H9 (cell line): ENCODE measurements at regions not wholly inside any gene's neighbourhood (a gene's known extent, or its start where the extent isn't known, plus 50 kb on each side); places are given as distances from the start of the nearest gene placed in this dataset.

ENCODE experiments used
- DNase-seq: peaks from one replicate; pipeline ENCODE4 v3.0.0-alpha.2; 2017
- H2AFZ ChIP-seq: one replicate; pipeline ENCODE4 v1.6.1; 2013; ENCODE audit warnings: mild to moderate bottlenecking, low read length, control low read depth, moderate library complexity
- H2AK5ac ChIP-seq: 2 replicates; pipeline ENCODE4 v1.6.1; 2013; ENCODE audit warnings: low read length, control low read depth, mixed read lengths; ENCODE audit not compliant: insufficient read length
- H2BK120ac ChIP-seq: one replicate; pipeline ENCODE4 v1.6.1; 2013; ENCODE audit warnings: low read depth, mild to moderate bottlenecking, low read length, control low read depth, inconsistent platforms; ENCODE audit not compliant: poor library complexity, severe bottlenecking
- H2BK12ac ChIP-seq: 2 replicates; pipeline ENCODE4 v1.6.1; 2013; ENCODE audit warnings: low read length, control low read depth, mixed read lengths, low read depth; ENCODE audit not compliant: insufficient read length
- H2BK15ac ChIP-seq: 2 replicates; pipeline ENCODE4 v1.6.1; 2013; ENCODE audit warnings: low read depth, low read length, control low read depth
- H2BK20ac ChIP-seq: one replicate; pipeline ENCODE4 v1.6.1; 2013; ENCODE audit warnings: low read depth, mild to moderate bottlenecking, low read length, control low read depth, inconsistent platforms; ENCODE audit not compliant: poor library complexity, severe bottlenecking
- H2BK5ac ChIP-seq: 2 replicates; pipeline ENCODE4 v1.6.1; 2013; ENCODE audit warnings: low read length, control low read depth, mixed read lengths; ENCODE audit not compliant: insufficient read length
- H3K14ac ChIP-seq: 2 replicates; pipeline ENCODE4 v1.6.1; 2013; ENCODE audit warnings: low read length, control low read depth; ENCODE audit not compliant: insufficient read depth
- H3K18ac ChIP-seq: 2 replicates; pipeline ENCODE4 v1.6.1; 2013; ENCODE audit warnings: low read depth, mild to moderate bottlenecking, mixed read lengths, low read length, control low read depth; ENCODE audit not compliant: insufficient read length
- H3K23ac ChIP-seq: 2 replicates; pipeline ENCODE4 v1.6.1; 2013; ENCODE audit warnings: low read length, control low read depth, mixed read lengths, low read depth; ENCODE audit not compliant: insufficient read length
- H3K23me2 ChIP-seq: 2 replicates; pipeline ENCODE4 v1.6.1; 2013; ENCODE audit warnings: low read depth, mild to moderate bottlenecking, mixed read lengths, low read length, control low read depth; ENCODE audit not compliant: insufficient read length, poor library complexity, severe bottlenecking
- H3K27ac ChIP-seq: 2 replicates; pipeline ENCODE4 v1.5.1; 2013; ENCODE audit warnings: low read length, control low read depth, mixed read lengths, low read depth; ENCODE audit not compliant: insufficient read length
- H3K27me3 ChIP-seq: 2 replicates; pipeline ENCODE4 v1.6.1; 2013; ENCODE audit warnings: low read length, control low read depth, inconsistent platforms; ENCODE audit not compliant: insufficient read depth
- H3K4ac ChIP-seq: 2 replicates; pipeline ENCODE4 v1.6.1; 2013; ENCODE audit warnings: low read depth, mild to moderate bottlenecking, control low read depth, inconsistent platforms, low read length, moderate library complexity
- H3K4me1 ChIP-seq: 2 replicates; pipeline ENCODE4 v1.6.1; 2013; ENCODE audit warnings: low read length, control low read depth, inconsistent platforms; ENCODE audit not compliant: insufficient read depth
- H3K4me2 ChIP-seq: 2 replicates; pipeline ENCODE4 v1.6.1; 2013; ENCODE audit warnings: low read length, control low read depth, mixed read lengths; ENCODE audit not compliant: insufficient read length, insufficient read depth
- H3K56ac ChIP-seq: 2 replicates; pipeline ENCODE4 v1.6.1; 2013; ENCODE audit warnings: low read depth, mild to moderate bottlenecking, mixed read lengths, low read length, control low read depth; ENCODE audit not compliant: insufficient read length
- H3K79me1 ChIP-seq: 2 replicates; pipeline ENCODE4 v1.6.1; 2013; ENCODE audit warnings: low read depth, mild to moderate bottlenecking, moderate library complexity, low read length, control low read depth, inconsistent platforms; ENCODE audit not compliant: insufficient read depth, poor library complexity, severe bottlenecking
- H3K79me2 ChIP-seq: 2 replicates; pipeline ENCODE4 v1.6.1; 2013; ENCODE audit warnings: low read length, control low read depth, inconsistent platforms; ENCODE audit not compliant: insufficient read depth
- H3K9ac ChIP-seq: 2 replicates; pipeline ENCODE4 v1.6.1; 2013; ENCODE audit warnings: low read length, control low read depth, mixed read lengths; ENCODE audit not compliant: insufficient read length; ENCODE audit errors: extremely low read depth
- H3K9me3 ChIP-seq: one replicate; pipeline ENCODE4 v1.6.1; 2013; ENCODE audit warnings: low read depth, low read length, inconsistent platforms; ENCODE audit not compliant: control insufficient read depth
- H3T11ph ChIP-seq: one replicate; pipeline ENCODE4 v1.6.1; 2013; ENCODE audit warnings: mild to moderate bottlenecking, low read length, control low read depth, inconsistent platforms
- H4K20me1 ChIP-seq: one replicate; pipeline ENCODE4 v1.6.1; 2013; ENCODE audit not compliant: control insufficient read depth, insufficient read length, insufficient read depth
- H4K5ac ChIP-seq: 2 replicates; pipeline ENCODE4 v1.6.1; 2013; ENCODE audit warnings: low read depth, mild to moderate bottlenecking, mixed read lengths, low read length, control low read depth; ENCODE audit not compliant: insufficient read length
- H4K8ac ChIP-seq: replicated peaks from 2 replicates; pipeline ENCODE4 v1.6.1; 2013; ENCODE audit warnings: low read length, control low read depth, mixed read lengths, low read depth; ENCODE audit not compliant: insufficient read length
- H4K91ac ChIP-seq: 2 replicates; pipeline ENCODE4 v1.6.1; 2013; ENCODE audit warnings: low read depth, mild to moderate bottlenecking, moderate library complexity, mixed read lengths, low read length, control low read depth; ENCODE audit not compliant: insufficient read length
- H3K27ac Mint-ChIP-seq, 3 experiments: 2 replicates in 2 of 3; 3 replicates in 1 of 3; pipeline ENCODE4 v1.8.0; 2020 to 2021; ENCODE audit warnings: mixed read lengths in 3 of 3, mild to moderate bottlenecking in 1 of 3, moderate library complexity in 1 of 3
- H3K27me3 Mint-ChIP-seq: 2 replicates; pipeline ENCODE4 v1.8.0; 2021; ENCODE audit warnings: low read depth, mild to moderate bottlenecking, moderate library complexity, mixed read lengths
- H3K36me3 Mint-ChIP-seq, 3 experiments: 2 replicates in 2 of 3; 3 replicates in 1 of 3; pipeline ENCODE4 v1.8.0; 2020 to 2021; ENCODE audit warnings: low read depth in 3 of 3, mixed read lengths in 3 of 3; ENCODE audit not compliant: insufficient read depth in 1 of 3
- H3K4me1 Mint-ChIP-seq, 2 experiments: 2 replicates each; pipeline ENCODE4 v1.8.0; 2020; ENCODE audit warnings: mixed read lengths in 2 of 2
- H3K4me3 Mint-ChIP-seq, 2 experiments: 2 replicates in 1 of 2; 3 replicates in 1 of 2; pipeline ENCODE4 v1.8.0; 2020 to 2021; ENCODE audit warnings: mild to moderate bottlenecking in 2 of 2, mixed read lengths in 2 of 2, moderate library complexity in 1 of 2
- H3K9me3 Mint-ChIP-seq, 2 experiments: 2 replicates in 1 of 2; 3 replicates in 1 of 2; pipeline ENCODE4 v1.8.0; 2020; ENCODE audit warnings: mild to moderate bottlenecking in 2 of 2, mixed read lengths in 2 of 2, moderate library complexity in 1 of 2
- CTCF ChIP-seq: fragments of 200-600 bp; sonication (generic); conservative IDR thresholded peaks from 3 replicates; pipeline ENCODE4 v1.8.0; 2021; ENCODE audit warnings: antibody characterized with exemption, mild to moderate bottlenecking
- WGBS: extraction: QIAGEN DNeasy Blood & Tissue Kit; methylation state at CpG from one replicate; pipeline ENCODE4 v1.1.7; 2013; ENCODE audit warnings: missing lambda C conversion rate, low lambda C conversion rate, mixed read lengths; ENCODE audit not compliant: insufficient read length; ENCODE audit errors: extremely low coverage; 5-methylcytosine and 5-hydroxymethylcytosine counted together

DNA sequence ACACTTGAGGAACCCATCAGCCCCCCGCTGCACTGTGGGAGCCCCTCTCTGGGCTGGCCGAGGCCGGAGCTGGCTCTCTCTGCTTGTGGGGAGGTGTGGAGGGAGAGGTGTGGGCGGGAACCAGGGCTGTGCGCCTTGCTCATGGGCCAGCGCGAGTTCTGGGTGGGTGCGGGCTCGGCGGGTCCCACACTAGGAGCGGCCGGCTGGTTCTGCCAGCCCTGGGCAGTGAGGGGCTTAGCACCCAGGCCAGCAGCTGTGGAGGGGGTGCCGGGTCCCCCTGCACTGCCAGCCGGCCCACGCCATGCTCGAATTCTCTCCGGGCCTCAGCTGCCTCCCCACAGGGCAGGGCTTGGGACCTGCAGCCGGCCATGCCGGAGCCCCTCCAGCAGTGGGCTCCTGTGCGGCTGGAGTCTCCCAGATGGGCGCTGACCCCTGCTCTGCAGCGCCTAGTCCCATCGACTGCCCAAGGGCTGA lies 430.2 kb downstream of the FAT4 start:
- H3K27ac ChIP-seq = no peak overlapping the region
- Mint-ChIP-seq H3K27me3 (0 out of 2 replicates have a peak, but pooled peaks cover 4% of the 10 kb centered on the region), H3K36me3 (peaks cover 7 to 16% (median 13%) of the 10 kb centered on the region in 3 experiments; a peak in 5 of 7 replicates), H3K9me3 (peaks cover 13 to 23% of the 10 kb centered on the region in 2 experiments), H3K4me3 (no peak overlapping the region), H3K27ac (no peak overlapping the region), H3K4me1 (peaks cover 3 to 9% of the 10 kb centered on the region in 2 experiments)
- no peak overlapping the region for H2BK12ac ChIP-seq
- no peaks in the 10 kb centered on the region for H3K4me1 ChIP-seq
- H3K79me1 ChIP-seq = no peaks in the 10 kb centered on the region
- no peak overlapping the region for H4K5ac ChIP-seq
- no peak overlapping the region for H2BK20ac ChIP-seq
- no peak overlapping the region for H2AK5ac ChIP-seq
- H3K4me2 ChIP-seq = no peak overlapping the region
- H3K27me3 ChIP-seq = no peaks in the 10 kb centered on the region
- H3K23ac ChIP-seq = no peak overlapping the region
- H3K9me3 ChIP-seq = no peaks in the 10 kb centered on the region
- no peak overlapping the region for H4K91ac ChIP-seq
- no peaks in the 10 kb centered on the region for H3K23me2 ChIP-seq
- no peaks in the 10 kb centered on the region for H3K79me2 ChIP-seq
- H3K4ac ChIP-seq = no peak overlapping the region
- H2BK120ac ChIP-seq = no peak overlapping the region
- WGBS = no CpG with 5 or more reads among the region's 23 CpGs
- TF ChIP-seq CTCF = no peak
- no peak overlapping the region for H3K18ac ChIP-seq
- H3K56ac ChIP-seq = no peak overlapping the region
- H4K20me1 ChIP-seq = no peaks in the 10 kb centered on the region
- no peak for DNase-seq
- H3K9ac ChIP-seq = no peak overlapping the region
- no peak overlapping the region for H2AFZ ChIP-seq
- H2BK15ac ChIP-seq = no peak overlapping the region
- H3T11ph ChIP-seq = no peak overlapping the region
- H4K8ac ChIP-seq = no peak overlapping the region
- H3K14ac ChIP-seq = no peak overlapping the region
- no peak overlapping the region for H2BK5ac ChIP-seq
